PC-3 (cell line): ENCODE measurements at regions not wholly inside any gene's neighbourhood (a gene's known extent, or its start where the extent isn't known, plus 50 kb on each side); places are given as distances from the start of the nearest gene placed in this dataset.
A peak's percentile ranks its signal among the peaks of the same experiment; 100 is the strongest.

ENCODE experiments used
- ATAC-seq: fragments of 200-7000 bp; cut with Tn5 transposase; 2 replicates; pipeline ENCODE4 v1.9.1; 2020; ENCODE audit warnings: mild to moderate bottlenecking, moderate library complexity
- BruUV-seq: library from RNA; stranded (reverse); fragments of 400-500 nt; replicated peaks from 2 replicates; lab custom pipeline; 2021; lab: Mats Ljungman, UMichigan
- CTCF ChIA-PET: fragments of 300-600 bp; sonication (Branson Sonifier 250); formaldehyde crosslinking; loops from one replicate; lab custom pipeline; 2022; ENCODE audit warnings: antibody characterized with exemption; lab: Charles Lee
- POLR2A ChIA-PET: fragments of 300-600 bp; sonication (Branson Sonifier 250); formaldehyde crosslinking; loops from one replicate; lab custom pipeline; 2022; ENCODE audit warnings: antibody characterized with exemption; ENCODE audit not compliant: unreplicated experiment; lab: Charles Lee
- DNase-seq: peaks from one replicate; pipeline ENCODE4 v3.0.0-alpha.2; 2015
- H2AFZ ChIP-seq: fragments of 300-600 bp; sonication (generic); 2 replicates; pipeline ENCODE4 v1.6.0; 2016; ENCODE audit warnings: antibody characterized with exemption, low read length
- H3F3A ChIP-seq: fragments of 300-600 bp; sonication (generic); one replicate; pipeline ENCODE4 v1.6.0; 2017; ENCODE audit warnings: antibody characterized with exemption, low read length, control low read depth, mild to moderate bottlenecking; ENCODE audit not compliant: unreplicated experiment
- H3K27ac ChIP-seq: fragments of 300-600 bp; sonication (generic); 2 replicates; pipeline ENCODE4 v1.5.1; 2016; ENCODE audit warnings: mild to moderate bottlenecking, low read length
- H3K27me3 ChIP-seq: fragments of 300-600 bp; sonication (generic); 2 replicates; pipeline ENCODE4 v1.6.1; 2016; ENCODE audit warnings: low read length, mixed read lengths
- H3K36me3 ChIP-seq: fragments of 300-600 bp; sonication (generic); 2 replicates; pipeline ENCODE4 v1.6.1; 2016; ENCODE audit warnings: low read depth, mixed run types, low read length, mixed read lengths
- H3K4me1 ChIP-seq: fragments of 300-600 bp; sonication (generic); 2 replicates; pipeline ENCODE4 v1.5.1; 2016; ENCODE audit warnings: low read length; ENCODE audit not compliant: insufficient read depth
- H3K4me2 ChIP-seq: fragments of 300-600 bp; sonication (generic); 2 replicates; pipeline ENCODE4 v1.6.0; 2016; ENCODE audit warnings: low read length
- H3K4me3 ChIP-seq: fragments of 300-600 bp; sonication (generic); 2 replicates; pipeline ENCODE4 v1.5.1; 2016; ENCODE audit warnings: mild to moderate bottlenecking, low read length, mixed read lengths
- H3K79me2 ChIP-seq: fragments of 300-600 bp; sonication (generic); 2 replicates; pipeline ENCODE4 v1.6.1; 2017; ENCODE audit warnings: low read length, mixed read lengths
- H3K9ac ChIP-seq: fragments of 300-600 bp; sonication (generic); 2 replicates; pipeline ENCODE4 v1.6.0; 2016; ENCODE audit warnings: mild to moderate bottlenecking, low read length
- H3K9me2 ChIP-seq: fragments of 300-600 bp; sonication (generic); replicated peaks from 2 replicates; pipeline ENCODE4 v1.6.1; 2016; ENCODE audit warnings: mixed run types, low read length, mixed read lengths
- H3K9me3 ChIP-seq: fragments of 300-600 bp; sonication (generic); 2 replicates; pipeline ENCODE4 v1.6.1; 2016; ENCODE audit warnings: low read length, mixed read lengths
- H4K20me1 ChIP-seq: fragments of 300-600 bp; sonication (generic); 2 replicates; pipeline ENCODE4 v1.6.1; 2016; ENCODE audit warnings: low read length, mixed read lengths
- EZH2 ChIP-seq: fragments of 300-600 bp; sonication (generic); IDR thresholded peaks from one replicate; pipeline ENCODE4 v1.6.1; 2017; ENCODE audit warnings: antibody characterized with exemption, mild to moderate bottlenecking, low read length; ENCODE audit not compliant: unreplicated experiment
- EZH2phosphoT487 ChIP-seq: fragments of 300-600 bp; sonication (generic); IDR thresholded peaks from 2 replicates; pipeline ENCODE4 v1.6.1; 2018; ENCODE audit warnings: mild to moderate bottlenecking, antibody characterized with exemption, low read length, borderline replicate concordance
- intact Hi-C: fragments of 100-400 bp; cut with micrococcal nuclease; formaldehyde crosslinking; loops from 2 replicates; pipeline ENCODE4 v1.9.0; 2023
- TF ChIP-seq, protein P1 (sequence below): fragments of 300-600 bp; sonication (generic); conservative IDR thresholded peaks from 2 replicates; pipeline ENCODE4 v1.5.1; 2017; ENCODE audit warnings: antibody characterized with exemption, low read depth, mild to moderate bottlenecking, low read length

DNA sequence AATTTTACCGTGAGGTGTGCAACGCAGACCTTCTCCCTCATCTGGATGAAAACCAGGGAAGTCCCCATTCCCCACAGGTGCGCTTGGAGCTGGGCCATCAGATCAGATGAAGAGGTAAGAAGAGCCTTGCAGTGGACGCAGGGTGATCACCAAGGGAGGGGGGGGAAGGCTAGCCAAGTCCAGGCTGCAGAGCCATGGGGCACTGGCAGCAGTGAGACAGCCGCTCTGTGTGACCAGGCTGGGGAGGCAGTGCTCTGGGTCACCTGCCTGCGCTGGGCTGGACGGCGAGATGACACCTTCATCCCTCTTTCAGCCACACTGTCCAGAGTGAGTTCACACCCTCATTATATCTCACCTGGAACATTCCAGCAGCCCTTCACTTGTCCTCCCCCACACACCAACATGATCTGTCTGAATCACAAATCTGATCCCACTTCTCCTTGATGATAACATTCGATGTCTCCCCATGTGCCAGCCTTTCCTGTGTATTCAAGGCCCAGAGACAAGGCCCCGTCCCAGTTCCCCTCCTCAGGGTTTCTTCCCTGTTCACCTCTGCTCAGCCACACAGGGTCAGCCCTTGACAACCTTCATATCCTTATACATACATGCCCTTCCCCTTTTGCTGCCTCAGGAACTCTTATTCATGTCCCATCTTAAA, 65.9 kb upstream of the VASH1 start:
- no peaks in the 10 kb centered on the region for H3K79me2 ChIP-seq
- no peak overlapping the region for H3K4me2 ChIP-seq
- BruUV-seq, result no TSS peak
- ATAC-seq (no peak), DNase-seq (no peak)
- intact Hi-C loops, result no loop called here
- no peaks in the 10 kb centered on the region for H3K36me3 ChIP-seq
- H3K27ac ChIP-seq, result no peak overlapping the region
- H3K4me1 ChIP-seq, result no peaks in the 10 kb centered on the region
- no peak overlapping the region for H3K9ac ChIP-seq
- H3K27me3 ChIP-seq, result peaks cover 33% of the 10 kb centered on the region
- H4K20me1 ChIP-seq, result no peaks in the 10 kb centered on the region
- POLR2A ChIA-PET, result no interaction called here
- H3K9me3 ChIP-seq, result no peaks in the 10 kb centered on the region
- TF ChIP-seq, protein P1, sequence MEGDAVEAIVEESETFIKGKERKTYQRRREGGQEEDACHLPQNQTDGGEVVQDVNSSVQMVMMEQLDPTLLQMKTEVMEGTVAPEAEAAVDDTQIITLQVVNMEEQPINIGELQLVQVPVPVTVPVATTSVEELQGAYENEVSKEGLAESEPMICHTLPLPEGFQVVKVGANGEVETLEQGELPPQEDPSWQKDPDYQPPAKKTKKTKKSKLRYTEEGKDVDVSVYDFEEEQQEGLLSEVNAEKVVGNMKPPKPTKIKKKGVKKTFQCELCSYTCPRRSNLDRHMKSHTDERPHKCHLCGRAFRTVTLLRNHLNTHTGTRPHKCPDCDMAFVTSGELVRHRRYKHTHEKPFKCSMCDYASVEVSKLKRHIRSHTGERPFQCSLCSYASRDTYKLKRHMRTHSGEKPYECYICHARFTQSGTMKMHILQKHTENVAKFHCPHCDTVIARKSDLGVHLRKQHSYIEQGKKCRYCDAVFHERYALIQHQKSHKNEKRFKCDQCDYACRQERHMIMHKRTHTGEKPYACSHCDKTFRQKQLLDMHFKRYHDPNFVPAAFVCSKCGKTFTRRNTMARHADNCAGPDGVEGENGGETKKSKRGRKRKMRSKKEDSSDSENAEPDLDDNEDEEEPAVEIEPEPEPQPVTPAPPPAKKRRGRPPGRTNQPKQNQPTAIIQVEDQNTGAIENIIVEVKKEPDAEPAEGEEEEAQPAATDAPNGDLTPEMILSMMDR, result no peak
- no peak overlapping the region for H3K4me3 ChIP-seq
- H3F3A ChIP-seq, result no peaks in the 10 kb centered on the region
- H3K9me2 ChIP-seq, result no peaks in the 10 kb centered on the region
- H2AFZ ChIP-seq, result no peak overlapping the region
- CTCF ChIA-PET, result interaction anchor here (0.6 kb wide), 1 partner anchor 10 kb away, joined by 13 read pairs; no protein-coding TSS in a partner anchor

DNA sequence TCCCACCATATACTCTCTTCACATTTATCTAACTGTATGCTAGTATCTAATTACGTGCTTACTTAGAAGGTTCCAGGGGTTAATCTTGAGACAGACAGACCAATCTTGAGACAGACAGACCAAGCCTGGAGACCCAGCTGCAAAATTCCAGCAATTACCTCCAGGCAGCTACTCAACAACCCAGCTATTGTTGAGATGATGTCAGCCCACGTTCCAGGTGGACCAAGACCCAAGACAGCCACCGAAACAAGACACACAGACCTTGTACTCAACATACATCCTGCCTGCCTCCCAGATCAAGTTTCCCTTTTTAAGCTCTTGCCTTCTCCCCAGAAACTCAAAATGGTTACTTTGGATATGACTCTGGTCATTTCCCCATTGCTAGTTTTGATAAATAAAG, 64.9 kb upstream of the VASH1 start:
- POLR2A ChIA-PET, result no interaction called here
- no peaks in the 10 kb centered on the region for H3K36me3 ChIP-seq
- TF ChIP-seq, protein P1, result no peak
- no peak overlapping the region for H3K27ac ChIP-seq
- no peak overlapping the region for H3K4me2 ChIP-seq
- no peak overlapping the region for H3K9ac ChIP-seq
- DNase-seq, result no peak
- no peak overlapping the region for H2AFZ ChIP-seq
- no peaks in the 10 kb centered on the region for H3K9me3 ChIP-seq
- H3K4me1 ChIP-seq, result no peaks in the 10 kb centered on the region
- H3K79me2 ChIP-seq, result no peaks in the 10 kb centered on the region
- ATAC-seq, result no peak
- BruUV-seq, result no TSS peak
- CTCF ChIA-PET, result no interaction called here
- no peaks in the 10 kb centered on the region for H4K20me1 ChIP-seq
- H3K4me3 ChIP-seq, result no peak overlapping the region
- H3K27me3 ChIP-seq, result peaks cover 34% of the 10 kb centered on the region
- intact Hi-C loops, result no loop called here
- H3K9me2 ChIP-seq, result no peaks in the 10 kb centered on the region
- H3F3A ChIP-seq, result no peaks in the 10 kb centered on the region

DNA sequence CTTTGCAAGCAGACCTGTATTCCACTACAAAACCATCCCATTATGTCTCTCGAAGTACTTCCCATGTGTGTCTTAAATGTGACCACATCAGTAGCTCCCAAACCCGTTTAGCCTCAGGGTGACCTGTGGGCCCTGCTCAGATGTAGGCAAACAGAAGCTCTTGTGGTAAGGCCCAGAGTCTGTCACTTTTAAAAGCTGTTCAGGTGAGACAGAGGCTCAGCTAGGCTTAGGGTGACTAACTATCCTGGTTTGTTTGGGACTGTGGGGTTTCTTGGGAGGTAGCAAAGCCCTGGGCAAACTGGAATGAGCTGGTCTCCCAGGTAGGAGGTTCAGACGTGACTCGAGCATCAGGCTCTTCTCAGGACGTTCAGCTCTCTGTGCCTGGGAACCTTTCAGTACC, 64.5 kb upstream of the VASH1 start:
- peaks cover 38% of the 10 kb centered on the region for H3K27me3 ChIP-seq
- H3K9me2 ChIP-seq, result no peaks in the 10 kb centered on the region
- CTCF ChIA-PET, result interaction anchor here (0.5 kb wide), 1 partner anchor 345 kb away, joined by 9 read pairs; no protein-coding TSS in a partner anchor
- H3K79me2 ChIP-seq, result no peaks in the 10 kb centered on the region
- no peak for ATAC-seq
- BruUV-seq, result no TSS peak
- H3K4me3 ChIP-seq, result no peak overlapping the region
- H3K4me1 ChIP-seq, result no peaks in the 10 kb centered on the region
- H3K36me3 ChIP-seq, result no peaks in the 10 kb centered on the region
- TF ChIP-seq, protein P1, result no peak
- TF ChIP-seq EZH2, result no peak
- no peak for TF ChIP-seq EZH2phosphoT487
- H4K20me1 ChIP-seq, result no peaks in the 10 kb centered on the region
- no peaks in the 10 kb centered on the region for H3F3A ChIP-seq
- no peaks in the 10 kb centered on the region for H3K9me3 ChIP-seq
- H3K4me2 ChIP-seq, result no peak overlapping the region
- POLR2A ChIA-PET, result no interaction called here
- DNase-seq, result peak; percentile 35
- intact Hi-C loops, result no loop called here
- no peak overlapping the region for H2AFZ ChIP-seq
- no peak overlapping the region for H3K9ac ChIP-seq
- H3K27ac ChIP-seq, result no peak overlapping the region
